ENCODE measurements at regions not wholly inside any gene's neighbourhood (a gene's known extent, or its start where the extent isn't known, plus 50 kb on each side); places are given as distances from the start of the nearest gene placed in this dataset.

GRCh38 chr11:134544095-134544815, 132.2 kb upstream of the B3GAT1 start (continued):
- TF ChIP-seq PHF8 (conservative IDR thresholded peaks at IDR 0.05; ENCODE audit: low read depth, low read length) (no peak), SRF (IDR thresholded peaks at IDR 0.05; ENCODE audit: low read depth, low read length) (no peak), SP1 (IDR thresholded peaks at IDR 0.05; ENCODE audit: low read depth, low read length) (no peak), TCF12 (IDR thresholded peaks at IDR 0.05; ENCODE audit: low read depth, low read length) (no peak), SIX5 (IDR thresholded peaks at IDR 0.05; ENCODE audit: low read depth, low read length) (no peak), CREB1 (IDR thresholded peaks at IDR 0.05) (no peak)
